ENCODE measurements at regions not wholly inside any gene's neighbourhood (a gene's known extent, or its start where the extent isn't known, plus 50 kb on each side); places are given as distances from the start of the nearest gene placed in this dataset.

- no peaks in the 10 kb centered on the region for H3K9me3 ChIP-seq (ENCODE audit: control insufficient read depth, low read length)
- H3K36me3 ChIP-seq (ENCODE audit: control insufficient read depth, insufficient read depth, low read length) = no peaks in the 10 kb centered on the region
- H3K27ac ChIP-seq (ENCODE audit: insufficient read depth, low read depth, low read length, poor library complexity, severe bottlenecking) = no peak overlapping the region
- H3K4me3 ChIP-seq (ENCODE audit: insufficient read depth, low read depth, low read length) = no peak overlapping the region
- 100% methylated on average over 1 of the region's 1 CpG for WGBS, 2 experiments
- H3K4me1 ChIP-seq (ENCODE audit: control insufficient read depth, insufficient read depth, low read length) = no peaks in the 10 kb centered on the region
- H3K27me3 ChIP-seq (ENCODE audit: control insufficient read depth, insufficient read depth, low read length, poor library complexity, severe bottlenecking) = no peaks in the 10 kb centered on the region
Measured at GRCh38 chr6:98583506-98583905, 250.9 kb upstream of the POU3F2 start.

GRCh38 chr6:98586163-98586562, 248.2 kb upstream of the POU3F2 start:
- Histone ChIP-seq H3K9me3 (ENCODE audit: control insufficient read depth, low read length) (no peaks in the 10 kb centered on the region), H3K27me3 (ENCODE audit: control insufficient read depth, insufficient read depth, low read length, poor library complexity, severe bottlenecking) (no peaks in the 10 kb centered on the region), H3K36me3 (ENCODE audit: control insufficient read depth, insufficient read depth, low read length) (no peaks in the 10 kb centered on the region), H3K27ac (ENCODE audit: insufficient read depth, low read depth, low read length, poor library complexity, severe bottlenecking) (no peak overlapping the region), H3K4me1 (ENCODE audit: control insufficient read depth, insufficient read depth, low read length) (no peaks in the 10 kb centered on the region), H3K4me3 (ENCODE audit: insufficient read depth, low read depth, low read length) (no peak overlapping the region)
- WGBS, 2 experiments = 50 to 62% methylated on average over 1 of the region's 1 CpG

- H3K27ac ChIP-seq (ENCODE audit: insufficient read depth, low read depth, low read length, poor library complexity, severe bottlenecking) = no peak overlapping the region
- no peaks in the 10 kb centered on the region for H3K4me1 ChIP-seq (ENCODE audit: control insufficient read depth, insufficient read depth, low read length)
- H3K4me3 ChIP-seq (ENCODE audit: insufficient read depth, low read depth, low read length) = no peak overlapping the region
- H3K36me3 ChIP-seq (ENCODE audit: control insufficient read depth, insufficient read depth, low read length) = no peaks in the 10 kb centered on the region
- WGBS, 2 experiments = 91 to 94% methylated on average over 3 to 4 of the region's 4 CpGs
- no peaks in the 10 kb centered on the region for H3K9me3 ChIP-seq (ENCODE audit: control insufficient read depth, low read length)
- H3K27me3 ChIP-seq (ENCODE audit: control insufficient read depth, insufficient read depth, low read length, poor library complexity, severe bottlenecking) = no peaks in the 10 kb centered on the region
Measured at GRCh38 chr6:98587555-98587954, 246.8 kb upstream of the POU3F2 start.

GRCh38 chr6:98589536-98589935, 244.8 kb upstream of the POU3F2 start:
- H3K9me3 ChIP-seq (ENCODE audit: control insufficient read depth, low read length) = no peaks in the 10 kb centered on the region
- H3K27ac ChIP-seq (ENCODE audit: insufficient read depth, low read depth, low read length, poor library complexity, severe bottlenecking) = no peak overlapping the region
- 90 to 95% methylated on average over 4 to 5 of the region's 5 CpGs for WGBS, 2 experiments
- H3K4me3 ChIP-seq (ENCODE audit: insufficient read depth, low read depth, low read length) = no peak overlapping the region
- no peaks in the 10 kb centered on the region for H3K4me1 ChIP-seq (ENCODE audit: control insufficient read depth, insufficient read depth, low read length)
- no peaks in the 10 kb centered on the region for H3K27me3 ChIP-seq (ENCODE audit: control insufficient read depth, insufficient read depth, low read length, poor library complexity, severe bottlenecking)
- H3K36me3 ChIP-seq (ENCODE audit: control insufficient read depth, insufficient read depth, low read length) = no peaks in the 10 kb centered on the region

- no peak overlapping the region for H3K4me3 ChIP-seq (ENCODE audit: insufficient read depth, low read depth, low read length)
- H3K36me3 ChIP-seq (ENCODE audit: control insufficient read depth, insufficient read depth, low read length) = no peaks in the 10 kb centered on the region
- 75 to 84% methylated on average over 2 to 3 of the region's 3 CpGs for WGBS, 2 experiments
- no peaks in the 10 kb centered on the region for H3K4me1 ChIP-seq (ENCODE audit: control insufficient read depth, insufficient read depth, low read length)
- H3K27me3 ChIP-seq (ENCODE audit: control insufficient read depth, insufficient read depth, low read length, poor library complexity, severe bottlenecking) = no peaks in the 10 kb centered on the region
- no peak overlapping the region for H3K27ac ChIP-seq (ENCODE audit: insufficient read depth, low read depth, low read length, poor library complexity, severe bottlenecking)
- no peaks in the 10 kb centered on the region for H3K9me3 ChIP-seq (ENCODE audit: control insufficient read depth, low read length)
Measured at GRCh38 chr6:98590136-98590681, 244.2 kb upstream of the POU3F2 start.

GRCh38 chr6:98590997-98591396, 243.4 kb upstream of the POU3F2 start:
- H3K27ac ChIP-seq (ENCODE audit: insufficient read depth, low read depth, low read length, poor library complexity, severe bottlenecking) = no peak overlapping the region

GRCh38 chr6:98593676-98594075, 240.7 kb upstream of the POU3F2 start:
- Histone ChIP-seq H3K27me3 (ENCODE audit: control insufficient read depth, insufficient read depth, low read length, poor library complexity, severe bottlenecking) (no peaks in the 10 kb centered on the region), H3K27ac (ENCODE audit: insufficient read depth, low read depth, low read length, poor library complexity, severe bottlenecking) (no peak overlapping the region), H3K4me1 (ENCODE audit: control insufficient read depth, insufficient read depth, low read length) (no peaks in the 10 kb centered on the region), H3K36me3 (ENCODE audit: control insufficient read depth, insufficient read depth, low read length) (no peaks in the 10 kb centered on the region), H3K9me3 (ENCODE audit: control insufficient read depth, low read length) (no peaks in the 10 kb centered on the region), H3K4me3 (ENCODE audit: insufficient read depth, low read depth, low read length) (no peak overlapping the region)
- WGBS, 2 experiments = 83 to 99% methylated on average over 2 of the region's 2 CpGs

More at GRCh38 chr6:98590997-98591396, 243.4 kb upstream of the POU3F2 start:
- no peaks in the 10 kb centered on the region for H3K4me1 ChIP-seq (ENCODE audit: control insufficient read depth, insufficient read depth, low read length)
- H3K36me3 ChIP-seq (ENCODE audit: control insufficient read depth, insufficient read depth, low read length) = no peaks in the 10 kb centered on the region
- no peaks in the 10 kb centered on the region for H3K27me3 ChIP-seq (ENCODE audit: control insufficient read depth, insufficient read depth, low read length, poor library complexity, severe bottlenecking)
- H3K9me3 ChIP-seq (ENCODE audit: control insufficient read depth, low read length) = no peaks in the 10 kb centered on the region
- H3K4me3 ChIP-seq (ENCODE audit: insufficient read depth, low read depth, low read length) = no peak overlapping the region
- WGBS, 2 experiments = 84 to 90% methylated on average over 2 of the region's 2 CpGs

GRCh38 chr6:98601716-98602115, 232.7 kb upstream of the POU3F2 start:
- H3K4me1 ChIP-seq (ENCODE audit: control insufficient read depth, insufficient read depth, low read length) = peaks cover 17% of the 10 kb centered on the region
- H3K9me3 ChIP-seq (ENCODE audit: control insufficient read depth, low read length) = no peaks in the 10 kb centered on the region
- peak overlapping the region; percentile 59 for H3K27ac ChIP-seq (ENCODE audit: insufficient read depth, low read depth, low read length, poor library complexity, severe bottlenecking)
- no peak overlapping the region for H3K4me3 ChIP-seq (ENCODE audit: insufficient read depth, low read depth, low read length)
- H3K27me3 ChIP-seq (ENCODE audit: control insufficient read depth, insufficient read depth, low read length, poor library complexity, severe bottlenecking) = no peaks in the 10 kb centered on the region
- H3K36me3 ChIP-seq (ENCODE audit: control insufficient read depth, insufficient read depth, low read length) = no peaks in the 10 kb centered on the region
- 45 to 57% methylated on average over 5 of the region's 5 CpGs for WGBS, 2 experiments

- H3K27ac ChIP-seq (ENCODE audit: insufficient read depth, low read depth, low read length, poor library complexity, severe bottlenecking) = no peak overlapping the region
- 93% methylated on average over 1 of the region's 1 CpG for WGBS, 2 experiments
- H3K4me3 ChIP-seq (ENCODE audit: insufficient read depth, low read depth, low read length) = no peak overlapping the region
- no peaks in the 10 kb centered on the region for H3K36me3 ChIP-seq (ENCODE audit: control insufficient read depth, insufficient read depth, low read length)
- H3K27me3 ChIP-seq (ENCODE audit: control insufficient read depth, insufficient read depth, low read length, poor library complexity, severe bottlenecking) = no peaks in the 10 kb centered on the region
- peaks cover 17% of the 10 kb centered on the region for H3K4me1 ChIP-seq (ENCODE audit: control insufficient read depth, insufficient read depth, low read length)
- H3K9me3 ChIP-seq (ENCODE audit: control insufficient read depth, low read length) = peaks cover 2% of the 10 kb centered on the region
Measured at GRCh38 chr6:98605705-98606104, 228.7 kb upstream of the POU3F2 start.

GRCh38 chr6:98627129-98627775, 207.1 kb upstream of the POU3F2 start:
- H3K36me3 ChIP-seq (ENCODE audit: control insufficient read depth, insufficient read depth, low read length) = no peaks in the 10 kb centered on the region
- no peak overlapping the region for H3K4me3 ChIP-seq (ENCODE audit: insufficient read depth, low read depth, low read length)
- 41 to 76% methylated on average over 3 to 4 of the region's 4 CpGs for WGBS, 2 experiments
- H3K4me1 ChIP-seq (ENCODE audit: control insufficient read depth, insufficient read depth, low read length) = peaks cover 17% of the 10 kb centered on the region
- H3K27ac ChIP-seq (ENCODE audit: insufficient read depth, low read depth, low read length, poor library complexity, severe bottlenecking) = no peak overlapping the region
- no peaks in the 10 kb centered on the region for H3K9me3 ChIP-seq (ENCODE audit: control insufficient read depth, low read length)
- no peaks in the 10 kb centered on the region for H3K27me3 ChIP-seq (ENCODE audit: control insufficient read depth, insufficient read depth, low read length, poor library complexity, severe bottlenecking)

All from ectodermal cell (in vitro differentiated cells).